ENCODE measurements at regions not wholly inside any gene's neighbourhood (a gene's known extent, or its start where the extent isn't known, plus 50 kb on each side); places are given as distances from the start of the nearest gene placed in this dataset.

- TF ChIP-seq EZH2 (IDR thresholded peaks at IDR 0.05; ENCODE audit: borderline replicate concordance, low read length) (no peak), CTCF (IDR thresholded peaks at IDR 0.05; ENCODE audit: low read length) (no peak)
- H3K9me2 ChIP-seq (ENCODE audit: low read depth, low read length), result no peaks in the 10 kb centered on the region
- no peaks in the 10 kb centered on the region for H3K36me3 ChIP-seq (ENCODE audit: insufficient read depth, low read length)
- no peak overlapping the region for H2AFZ ChIP-seq (ENCODE audit: low read length)
- no peaks in the 10 kb centered on the region for H3F3A ChIP-seq (ENCODE audit: insufficient read depth, low read length)
- H3K27me3 ChIP-seq (ENCODE audit: insufficient read depth, low read length), result no peaks in the 10 kb centered on the region
- no peaks in the 10 kb centered on the region for H3K9me3 ChIP-seq (ENCODE audit: low read length)
- H3K79me2 ChIP-seq (ENCODE audit: insufficient read depth, low read length), result no peaks in the 10 kb centered on the region
- no peaks in the 10 kb centered on the region for H3K4me1 ChIP-seq (ENCODE audit: insufficient read depth, low read length, severe bottlenecking)
- no peak overlapping the region for H3K4me3 ChIP-seq (ENCODE audit: low read depth, low read length, poor library complexity, severe bottlenecking)
- no peaks in the 10 kb centered on the region for H4K20me1 ChIP-seq (ENCODE audit: insufficient read depth, low read length)
- H3K9ac ChIP-seq (ENCODE audit: low read length), result no peak overlapping the region
- no peak overlapping the region for H3K27ac ChIP-seq (ENCODE audit: low read depth, low read length, poor library complexity, severe bottlenecking)
- H3K4me2 ChIP-seq (ENCODE audit: low read length), result no peak overlapping the region
Observed at GRCh38 chr11:116287866-116288265, 484.9 kb downstream of the BUD13 start.

- no peaks in the 10 kb centered on the region for H3K4me1 ChIP-seq (ENCODE audit: insufficient read depth, low read length, severe bottlenecking)
- H3F3A ChIP-seq (ENCODE audit: insufficient read depth, low read length), result no peaks in the 10 kb centered on the region
- TF ChIP-seq EZH2 (IDR thresholded peaks at IDR 0.05; ENCODE audit: borderline replicate concordance, low read length), result no peak
- no peak for TF ChIP-seq CTCF (IDR thresholded peaks at IDR 0.05; ENCODE audit: low read length)
- H3K4me2 ChIP-seq (ENCODE audit: low read length), result no peak overlapping the region
- no peak overlapping the region for H2AFZ ChIP-seq (ENCODE audit: low read length)
- no peaks in the 10 kb centered on the region for H3K36me3 ChIP-seq (ENCODE audit: insufficient read depth, low read length)
- no peaks in the 10 kb centered on the region for H3K79me2 ChIP-seq (ENCODE audit: insufficient read depth, low read length)
- no peaks in the 10 kb centered on the region for H3K9me2 ChIP-seq (ENCODE audit: low read depth, low read length)
- H3K4me3 ChIP-seq (ENCODE audit: low read depth, low read length, poor library complexity, severe bottlenecking), result no peak overlapping the region
- no peaks in the 10 kb centered on the region for H3K9me3 ChIP-seq (ENCODE audit: low read length)
- no peak overlapping the region for H3K9ac ChIP-seq (ENCODE audit: low read length)
- H3K27ac ChIP-seq (ENCODE audit: low read depth, low read length, poor library complexity, severe bottlenecking), result no peak overlapping the region
- H3K27me3 ChIP-seq (ENCODE audit: insufficient read depth, low read length), result no peaks in the 10 kb centered on the region
- no peaks in the 10 kb centered on the region for H4K20me1 ChIP-seq (ENCODE audit: insufficient read depth, low read length)
Observed at GRCh38 chr11:116285026-116285425, 487.8 kb downstream of the BUD13 start.

- Histone ChIP-seq H4K20me1 (ENCODE audit: insufficient read depth, low read length) (no peaks in the 10 kb centered on the region), H3K79me2 (ENCODE audit: insufficient read depth, low read length) (no peaks in the 10 kb centered on the region), H3K27me3 (ENCODE audit: insufficient read depth, low read length) (no peaks in the 10 kb centered on the region), H3K4me1 (ENCODE audit: insufficient read depth, low read length, severe bottlenecking) (no peaks in the 10 kb centered on the region), H3K36me3 (ENCODE audit: insufficient read depth, low read length) (no peaks in the 10 kb centered on the region), H3K27ac (ENCODE audit: low read depth, low read length, poor library complexity, severe bottlenecking) (no peak overlapping the region), H3K9ac (ENCODE audit: low read length) (no peak overlapping the region), H3F3A (ENCODE audit: insufficient read depth, low read length) (no peaks in the 10 kb centered on the region), H3K4me3 (ENCODE audit: low read depth, low read length, poor library complexity, severe bottlenecking) (no peak overlapping the region), H3K4me2 (ENCODE audit: low read length) (no peak overlapping the region), H2AFZ (ENCODE audit: low read length) (no peak overlapping the region), H3K9me3 (ENCODE audit: low read length) (no peaks in the 10 kb centered on the region), H3K9me2 (ENCODE audit: low read depth, low read length) (no peaks in the 10 kb centered on the region)
- TF ChIP-seq EZH2 (IDR thresholded peaks at IDR 0.05; ENCODE audit: borderline replicate concordance, low read length), result no peak
- TF ChIP-seq CTCF (IDR thresholded peaks at IDR 0.05; ENCODE audit: low read length), result no peak
Observed at GRCh38 chr11:116283300-116283699, 489.5 kb downstream of the BUD13 start.

Measured in OCI-LY1 (cell line).